Spleen (tissue), 11 donors: ENCODE measurements at regions not wholly inside any gene's neighbourhood (a gene's known extent, or its start where the extent isn't known, plus 50 kb on each side); places are given as distances from the start of the nearest gene placed in this dataset.

Source experiments
- DNase-seq: peaks from one replicate; pipeline ENCODE4 v3.0.0-alpha.2; 2020
- H3K27ac ChIP-seq, 8 donors: fragments of 200-600 bp; sonication (generic) in 7 of 8; 1 replicate in 4 of 8; 2 replicates in 4 of 8; pipeline versions ENCODE4 v1.5.0 to v1.8.0; 2016 to 2021; ENCODE audit warnings: inconsistent platforms in 4 of 8, mild to moderate bottlenecking in 4 of 8, moderate library complexity in 1 of 8
- H3K27me3 ChIP-seq, 7 donors: fragments of 200-600 bp; sonication (generic) in 6 of 7; replicated peaks in 1 of 7; 1 replicate in 4 of 7; 2 replicates in 3 of 7; pipeline versions ENCODE4 v1.5.0 to v1.8.0; 2016 to 2021; ENCODE audit warnings: inconsistent platforms in 3 of 7, mild to moderate bottlenecking in 1 of 7
- H3K36me3 ChIP-seq, 6 donors: fragments of 200-600 bp; sonication (generic) in 5 of 6; 1 replicate in 4 of 6; 2 replicates in 2 of 6; pipeline versions ENCODE4 v1.5.0 to v1.8.0; 2016 to 2021; ENCODE audit warnings: inconsistent platforms in 2 of 6
- H3K4me1 ChIP-seq, 6 donors: fragments of 200-600 bp; sonication (generic) in 5 of 6; 1 replicate in 3 of 6; 2 replicates in 3 of 6; pipeline versions ENCODE4 v1.5.0 to v1.8.0; 2016 to 2021; ENCODE audit warnings: inconsistent platforms in 3 of 6
- H3K4me3 ChIP-seq, 8 donors: fragments of 200-600 bp; sonication (generic) in 7 of 8; 1 replicate in 4 of 8; 2 replicates in 4 of 8; pipeline versions ENCODE4 v1.5.0 to v1.8.0; 2016 to 2021; ENCODE audit warnings: inconsistent platforms in 4 of 8, mild to moderate bottlenecking in 4 of 8, moderate library complexity in 2 of 8
- H3K9me3 ChIP-seq, 8 donors: fragments of 200-600 bp; sonication (generic) in 7 of 8; 1 replicate in 4 of 8; 2 replicates in 4 of 8; pipeline versions ENCODE4 v1.5.0 to v1.8.0; 2016 to 2021; ENCODE audit warnings: inconsistent platforms in 4 of 8
- POLR2A ChIP-seq, 3 donors: fragments of 450-650 bp; IDR thresholded peaks; one replicate each; pipeline ENCODE4 v1.5.1; 2017; ENCODE audit warnings: antibody characterized with exemption in 3 of 3, mild to moderate bottlenecking in 1 of 3
- POLR2AphosphoS5 ChIP-seq, 3 donors: sonication (generic); formaldehyde crosslinking; IDR thresholded peaks; one replicate each; pipeline ENCODE4 v1.5.1; 2017; ENCODE audit warnings: antibody characterized with exemption in 3 of 3
- WGBS, 5 donors: extraction: QIAGEN DNeasy Blood & Tissue Kit in 3 of 5; methylation state at CpG; one replicate each; pipeline versions ENCODE4 v1.1.5 to v1.1.7; 2013 to 2018; 5-methylcytosine and 5-hydroxymethylcytosine counted together
- intact Hi-C: fragments of 100-400 bp; cut with DNase I; formaldehyde crosslinking; loops from one replicate; pipeline ENCODE4 v1.15.0; 2023; ENCODE audit warnings: low total_unique reads
- TF ChIP-seq, protein P1 (sequence below), 11 experiments: fragments of 200-600 bp in 7 of 11; fragments of 450-650 bp in 4 of 11; sonication (generic) in 4 of 11; IDR thresholded peaks in 8 of 11; conservative IDR thresholded peaks in 3 of 11; 1 replicate in 7 of 11; 2 replicates in 4 of 11; pipeline versions ENCODE4 v1.4.0 to v1.8.0; 2016 to 2021; ENCODE audit warnings: antibody characterized with exemption in 11 of 11, inconsistent platforms in 4 of 11, mild to moderate bottlenecking in 1 of 11
- donor health status: healthy with polysubstance abuse.
- donor health status: DM: no; HTN: no; CAD: no; lungs with moderate emphysema.
- donor health status: DM: no; HTN: no; CAD: no.
- donor health status: Bipolar disorder and iron deficiency.
- donor health status: healthy.
- donor health status: DM: no; HTN: no; CAD: no.
- donor health status: DM: yes; HTN: yes; CAD: no.

GRCh38 chr3:106126067-106126845, 257.4 kb upstream of the CBLB start:
- intact Hi-C loops = no loop called here
- no peak for DNase-seq

GRCh38 chr3:106126846-106127235, 258.0 kb upstream of the CBLB start:
- no peak overlapping the region for H3K27ac ChIP-seq
- no peak for DNase-seq
- H3K36me3 ChIP-seq = no peaks in the 10 kb centered on the region
- intact Hi-C loops = no loop called here
- no peak overlapping the region for H3K4me3 ChIP-seq
- no peaks in the 10 kb centered on the region for H3K9me3 ChIP-seq
- WGBS, 5 donors = 88 to 95% (median 90%) methylated on average over 4 of the region's 4 CpGs
- no peaks in the 10 kb centered on the region for H3K27me3 ChIP-seq
- H3K4me1 ChIP-seq = peaks cover 0 to 7% (median 0%) of the 10 kb centered on the region in 6 donors
- TF ChIP-seq, protein P1, sequence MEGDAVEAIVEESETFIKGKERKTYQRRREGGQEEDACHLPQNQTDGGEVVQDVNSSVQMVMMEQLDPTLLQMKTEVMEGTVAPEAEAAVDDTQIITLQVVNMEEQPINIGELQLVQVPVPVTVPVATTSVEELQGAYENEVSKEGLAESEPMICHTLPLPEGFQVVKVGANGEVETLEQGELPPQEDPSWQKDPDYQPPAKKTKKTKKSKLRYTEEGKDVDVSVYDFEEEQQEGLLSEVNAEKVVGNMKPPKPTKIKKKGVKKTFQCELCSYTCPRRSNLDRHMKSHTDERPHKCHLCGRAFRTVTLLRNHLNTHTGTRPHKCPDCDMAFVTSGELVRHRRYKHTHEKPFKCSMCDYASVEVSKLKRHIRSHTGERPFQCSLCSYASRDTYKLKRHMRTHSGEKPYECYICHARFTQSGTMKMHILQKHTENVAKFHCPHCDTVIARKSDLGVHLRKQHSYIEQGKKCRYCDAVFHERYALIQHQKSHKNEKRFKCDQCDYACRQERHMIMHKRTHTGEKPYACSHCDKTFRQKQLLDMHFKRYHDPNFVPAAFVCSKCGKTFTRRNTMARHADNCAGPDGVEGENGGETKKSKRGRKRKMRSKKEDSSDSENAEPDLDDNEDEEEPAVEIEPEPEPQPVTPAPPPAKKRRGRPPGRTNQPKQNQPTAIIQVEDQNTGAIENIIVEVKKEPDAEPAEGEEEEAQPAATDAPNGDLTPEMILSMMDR (IDR thresholded peaks at IDR 0.05 in 8 of 11, conservative IDR thresholded peaks at IDR 0.05 in 3 of 11) = no peak
- TF ChIP-seq POLR2A (IDR thresholded peaks at IDR 0.05) = no peak
- TF ChIP-seq POLR2AphosphoS5 (IDR thresholded peaks at IDR 0.05) = no peak

More at GRCh38 chr3:106126067-106126845, 257.4 kb upstream of the CBLB start:
- H3K4me3 ChIP-seq = no peak overlapping the region
- no peak for TF ChIP-seq POLR2AphosphoS5 (IDR thresholded peaks at IDR 0.05)
- no peak overlapping the region for H3K27ac ChIP-seq
- H3K9me3 ChIP-seq = no peaks in the 10 kb centered on the region
- no peaks in the 10 kb centered on the region for H3K27me3 ChIP-seq
- WGBS, 5 donors = 85 to 91% (median 87%) methylated on average over 4 of the region's 4 CpGs
- no peaks in the 10 kb centered on the region for H3K36me3 ChIP-seq
- peaks cover 0 to 5% (median 0%) of the 10 kb centered on the region in 6 donors for H3K4me1 ChIP-seq

GRCh38 chr3:106129939-106130338, 261.1 kb upstream of the CBLB start:
- no peak for TF ChIP-seq POLR2A (IDR thresholded peaks at IDR 0.05)
- TF ChIP-seq POLR2AphosphoS5 (IDR thresholded peaks at IDR 0.05) = no peak
- TF ChIP-seq, protein P1 (IDR thresholded peaks at IDR 0.05 in 8 of 11, conservative IDR thresholded peaks at IDR 0.05 in 3 of 11) = no peak
- intact Hi-C loops = no loop called here

DNA sequence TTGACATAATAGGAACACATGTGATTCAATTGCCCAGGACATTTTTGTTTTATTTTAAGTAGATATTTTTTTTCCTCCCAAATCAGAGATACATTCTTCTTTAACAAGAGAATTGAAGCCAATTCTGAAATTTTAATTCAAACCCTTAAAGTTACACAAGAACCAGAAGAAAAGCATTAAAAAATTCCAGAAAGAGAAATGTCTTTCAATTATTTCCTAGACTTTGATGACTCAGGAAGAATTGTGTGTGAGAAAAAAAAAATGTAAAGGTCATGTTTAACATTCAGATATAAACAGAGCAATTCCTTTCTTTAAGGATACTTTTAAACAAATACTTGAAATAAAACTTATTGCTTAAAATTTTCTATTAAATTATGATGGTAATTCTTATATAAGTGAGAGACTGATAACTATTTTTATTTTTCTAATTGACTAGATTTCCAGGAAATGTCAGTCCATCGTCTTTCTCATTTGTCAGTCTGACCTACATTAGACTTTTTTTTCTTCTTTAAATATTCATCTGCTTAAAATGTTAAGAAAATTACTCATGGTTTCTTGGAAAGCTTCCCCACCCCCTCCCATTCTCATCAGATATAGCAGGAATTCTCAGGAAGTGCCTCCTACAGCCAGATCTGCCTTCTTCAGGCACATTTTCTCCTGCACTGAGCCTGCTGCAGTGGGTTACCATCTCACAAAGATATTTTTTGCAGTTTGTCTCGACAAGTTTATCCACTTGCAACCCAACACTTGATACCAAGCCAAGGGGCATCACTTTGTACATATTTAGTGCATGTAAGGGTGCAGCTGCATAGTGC, 261.8 kb upstream of the CBLB start:
- no peaks in the 10 kb centered on the region for H3K36me3 ChIP-seq
- no peak for DNase-seq
- intact Hi-C loops = no loop called here
- no peak overlapping the region for H3K27ac ChIP-seq
- H3K27me3 ChIP-seq = no peaks in the 10 kb centered on the region
- no peaks in the 10 kb centered on the region for H3K9me3 ChIP-seq
- no peak overlapping the region for H3K4me3 ChIP-seq
- TF ChIP-seq POLR2AphosphoS5 (IDR thresholded peaks at IDR 0.05) (no peak), POLR2A (IDR thresholded peaks at IDR 0.05) (no peak)
- TF ChIP-seq, protein P1 (IDR thresholded peaks at IDR 0.05 in 8 of 11, conservative IDR thresholded peaks at IDR 0.05 in 3 of 11) = no peak
- 48 to 70% (median 60%) methylated on average over 2 of the region's 2 CpGs for WGBS, 5 donors
- H3K4me1 ChIP-seq = peaks cover 0 to 7% (median 0%) of the 10 kb centered on the region in 6 donors

More at GRCh38 chr3:106129939-106130338, 261.1 kb upstream of the CBLB start:
- Histone ChIP-seq H3K4me1 (peaks cover 0 to 7% (median 0%) of the 10 kb centered on the region in 6 donors), H3K27me3 (no peaks in the 10 kb centered on the region), H3K27ac (no peak overlapping the region), H3K9me3 (no peaks in the 10 kb centered on the region), H3K36me3 (no peaks in the 10 kb centered on the region), H3K4me3 (no peak overlapping the region)
- no peak for DNase-seq
- WGBS, 5 donors = 49 to 76% (median 60%) methylated on average over 2 of the region's 2 CpGs
